Activated CD4-positive, alpha-beta T cell treated with anti-CD3 and anti-CD28 coated beads for 36 hours (primary cell): ENCODE measurements at regions not wholly inside any gene's neighbourhood (a gene's known extent, or its start where the extent isn't known, plus 50 kb on each side); places are given as distances from the start of the nearest gene placed in this dataset.
"Not testable (repeated sequence)": the region's sequence is repeated elsewhere in the genome, so short reads cannot be mapped to it uniquely, and the experiment has no call there.

Source experiments
- ATAC-seq: fragments of 200-7000 bp; cut with Tn5 transposase; one replicate; pipeline ENCODE4 v1.10.0; 2021; ENCODE audit warnings: mild to moderate bottlenecking, moderate library complexity
- CTCF ChIA-PET: fragments of 350-600 bp; sonication (Branson Sonifier 250); formaldehyde crosslinking; loops from one replicate; lab custom pipeline; 2021; ENCODE audit warnings: antibody characterized with exemption; lab: Charles Lee
- POLR2A ChIA-PET: fragments of 350-600 bp; sonication (Branson Sonifier 250); formaldehyde crosslinking; loops from one replicate; lab custom pipeline; 2021; ENCODE audit warnings: antibody characterized with exemption, inconsistent platforms; lab: Charles Lee
- DNase-seq: peaks from one replicate; pipeline ENCODE4 v3.0.0-alpha.2; 2020
- H3K27ac Mint-ChIP-seq: one replicate; pipeline ENCODE4 v1.8.0; 2021; ENCODE audit warnings: mixed read lengths
- H3K27me3 Mint-ChIP-seq: one replicate; pipeline ENCODE4 v1.8.0; 2021; ENCODE audit warnings: mixed read lengths
- H3K36me3 Mint-ChIP-seq: one replicate; pipeline ENCODE4 v1.8.0; 2021; ENCODE audit warnings: low read depth, mixed read lengths
- H3K4me1 Mint-ChIP-seq: one replicate; pipeline ENCODE4 v1.8.0; 2021; ENCODE audit warnings: mixed read lengths
- H3K4me3 Mint-ChIP-seq: one replicate; pipeline ENCODE4 v1.8.0; 2021; ENCODE audit warnings: mild to moderate bottlenecking, moderate library complexity, mixed read lengths
- H3K9me3 Mint-ChIP-seq: one replicate; pipeline ENCODE4 v1.8.0; 2021; ENCODE audit warnings: low read depth, mixed read lengths
- intact Hi-C, 2 experiments: fragments of 100-400 bp; cut with DNase I in 1 of 2; cut with micrococcal nuclease in 1 of 2; formaldehyde crosslinking; loops; one replicate each; pipeline versions ENCODE4 v1.14.2 to v1.15.1; 2022 to 2024; cut with DNase I, micrococcal nuclease

- Mint-ChIP-seq H3K27me3 (peaks cover 80% of the 10 kb centered on the region), H3K36me3 (no peaks in the 10 kb centered on the region), H3K9me3 (no peaks in the 10 kb centered on the region), H3K27ac (no peak overlapping the region), H3K4me3 (no peak overlapping the region), H3K4me1 (peaks cover 30% of the 10 kb centered on the region)
- ATAC-seq (no peak), DNase-seq (no peak)
- CTCF ChIA-PET: interaction anchor here (0.5 to 2.4 kb wide), 25 partner anchors 9 to 1641 kb away, joined by 3 to 11 read pairs (median 4); no protein-coding TSS in a partner anchor
- POLR2A ChIA-PET: no interaction called here
- intact Hi-C loops: loop anchor here (5.0 to 10.0 kb wide), 6 partner anchors 153 to 1623 kb away; no protein-coding TSS in a partner anchor
Observed at GRCh38 chr7:155378959-155379871, 78.7 kb upstream of the EN2 start.

- no peaks in the 10 kb centered on the region for H3K9me3 Mint-ChIP-seq
- DNase-seq (peak; percentile 89), ATAC-seq (peak; percentile 94)
- no peaks in the 10 kb centered on the region for H3K36me3 Mint-ChIP-seq
- intact Hi-C loops: loop anchor here (1.0 to 5.0 kb wide), 5 partner anchors 128 to 427 kb away; no protein-coding TSS in a partner anchor
- CTCF ChIA-PET: interaction anchor here (0.5 to 2.4 kb wide), 31 partner anchors 8 to 467 kb away, joined by 3 to 11 read pairs (median 4); no protein-coding TSS in a partner anchor
- POLR2A ChIA-PET: interaction anchor here (0.6 kb wide), 2 partner anchors 35 to 175 kb away, joined by 3 to 4 read pairs; no protein-coding TSS in a partner anchor
- H3K27ac Mint-ChIP-seq: no peak overlapping the region
- no peak overlapping the region for H3K4me3 Mint-ChIP-seq
- H3K27me3 Mint-ChIP-seq: peaks cover 79% of the 10 kb centered on the region
- H3K4me1 Mint-ChIP-seq: peaks cover 23% of the 10 kb centered on the region
Observed at GRCh38 chr7:155380221-155380861, 77.6 kb upstream of the EN2 start.

DNA sequence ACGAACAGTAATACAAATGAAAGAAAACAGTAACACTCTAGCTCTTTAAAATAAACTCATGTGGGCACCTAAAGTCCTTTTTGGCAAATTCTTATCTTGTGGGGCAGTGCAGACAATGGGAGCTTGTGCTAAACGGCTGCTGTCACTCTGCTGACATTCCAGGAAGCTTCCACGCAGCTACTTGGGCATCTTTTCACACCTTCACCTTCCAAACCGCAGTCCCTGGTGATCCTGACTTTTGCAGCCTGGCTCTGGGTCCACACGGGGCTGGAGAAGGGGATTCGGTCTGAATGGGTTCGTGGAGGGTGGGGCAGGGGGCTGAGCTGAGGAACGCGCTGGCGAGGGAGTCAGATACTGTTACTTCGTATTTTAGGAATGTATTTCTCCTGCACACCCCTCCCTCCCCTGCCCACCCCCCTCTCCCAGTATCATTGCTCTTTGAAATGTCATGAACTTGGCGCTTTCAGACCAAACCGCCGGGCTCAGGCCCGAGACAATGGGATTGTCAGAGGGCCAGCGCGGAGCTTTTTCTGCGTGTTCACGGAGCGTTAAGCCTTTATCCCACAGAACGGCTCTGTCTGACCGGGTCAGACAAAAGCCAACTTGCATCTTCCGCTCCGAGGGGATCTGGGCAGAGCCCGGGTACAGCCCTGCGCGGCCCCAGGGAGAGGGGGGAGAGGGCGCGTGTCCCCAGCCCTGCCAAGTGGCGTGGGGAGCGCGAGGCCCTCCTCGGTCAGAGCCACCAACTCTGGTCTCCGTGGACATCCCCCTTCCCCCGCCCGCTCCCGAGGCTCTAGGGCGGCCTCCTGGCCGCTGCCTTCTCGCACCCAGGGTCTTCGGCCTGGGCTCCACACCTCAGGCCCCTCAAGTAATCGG, 76.7 kb upstream of the EN2 start:
- peaks cover 73% of the 10 kb centered on the region for H3K27me3 Mint-ChIP-seq
- ChIA-PET CTCF (interaction anchor here (0.5 to 2.4 kb wide), 17 partner anchors 9 to 467 kb away, joined by 3 to 11 read pairs (median 4); no protein-coding TSS in a partner anchor), POLR2A (interaction anchor here (0.6 kb wide), 2 partner anchors 36 to 176 kb away, joined by 3 to 4 read pairs; no protein-coding TSS in a partner anchor)
- H3K4me3 Mint-ChIP-seq: no peak overlapping the region
- H3K27ac Mint-ChIP-seq: no peak overlapping the region
- DNase-seq (no peak), ATAC-seq (no peak)
- no peaks in the 10 kb centered on the region for H3K9me3 Mint-ChIP-seq
- intact Hi-C loops: loop anchor here (1.0 to 5.0 kb wide), 5 partner anchors 128 to 426 kb away; no protein-coding TSS in a partner anchor
- peaks cover 15% of the 10 kb centered on the region for H3K4me1 Mint-ChIP-seq
- no peaks in the 10 kb centered on the region for H3K36me3 Mint-ChIP-seq

DNA sequence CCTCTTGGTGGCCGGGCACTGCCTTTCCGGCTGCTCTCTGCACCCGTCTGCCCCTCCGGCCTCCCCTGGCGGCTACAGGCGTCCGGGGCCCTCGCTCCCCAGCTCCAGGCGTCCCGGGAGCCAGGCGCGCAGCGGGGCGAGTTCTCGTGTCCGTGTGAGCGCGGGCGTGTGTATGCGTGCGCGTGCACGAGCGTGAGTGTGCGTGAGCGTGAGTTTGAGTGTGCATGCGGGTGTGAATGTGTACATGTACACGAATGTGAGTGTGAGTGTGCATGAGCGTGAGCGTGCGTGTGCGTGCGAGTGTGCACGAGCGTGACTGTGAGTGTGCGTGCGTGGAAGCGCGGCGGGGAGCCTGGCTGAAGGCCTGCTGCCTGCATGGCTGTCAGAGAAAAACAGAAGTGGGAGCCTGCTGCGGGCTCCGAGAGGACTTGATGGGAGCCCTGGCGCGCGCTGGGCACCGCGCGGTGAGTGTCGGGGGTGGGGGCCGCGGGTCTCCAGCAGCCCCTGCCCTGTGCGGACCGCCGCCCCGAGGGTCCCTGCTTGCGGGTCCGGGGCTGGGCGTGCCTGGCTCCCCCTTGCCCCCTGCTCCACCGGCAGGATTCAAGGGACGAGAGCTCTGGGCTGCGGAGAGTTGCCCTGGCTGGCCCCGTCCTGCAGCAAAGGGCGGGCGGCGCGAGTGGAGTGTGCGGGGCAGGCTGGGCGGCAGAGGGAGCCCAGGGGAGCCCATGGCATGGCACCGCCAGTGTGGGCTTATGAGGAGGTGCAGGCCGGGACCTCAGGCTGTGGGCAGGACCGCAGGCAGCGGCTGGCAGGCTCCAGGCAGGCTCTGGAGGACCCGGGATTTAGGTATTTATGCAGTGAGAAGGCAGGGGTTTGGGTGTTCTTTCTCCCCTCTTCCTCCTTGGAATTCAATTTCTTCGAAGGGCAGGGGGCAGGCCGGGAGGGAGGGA, 75.8 kb upstream of the EN2 start:
- ATAC-seq: no peak
- ChIA-PET POLR2A (no interaction called here), CTCF (interaction anchor here (0.6 to 1.1 kb wide), 3 partner anchors 74 to 353 kb away, joined by 3 to 5 read pairs (median 4); no protein-coding TSS in a partner anchor)
- intact Hi-C loops: loop anchor here (2.0 to 5.0 kb wide), 3 partner anchors 127 to 425 kb away; no protein-coding TSS in a partner anchor
- peak overlapping the region; percentile 13 for H3K27ac Mint-ChIP-seq
- H3K36me3 Mint-ChIP-seq: no peaks in the 10 kb centered on the region
- H3K4me3 Mint-ChIP-seq: no peak overlapping the region
- no peaks in the 10 kb centered on the region for H3K9me3 Mint-ChIP-seq
- peaks cover 72% of the 10 kb centered on the region for H3K27me3 Mint-ChIP-seq
- H3K4me1 Mint-ChIP-seq: peaks cover 13% of the 10 kb centered on the region
- no peak for DNase-seq

GRCh38 chr7:155382802-155383171, 75.1 kb upstream of the EN2 start:
- Mint-ChIP-seq H3K4me3 (no peak overlapping the region), H3K36me3 (no peaks in the 10 kb centered on the region), H3K9me3 (no peaks in the 10 kb centered on the region), H3K27ac (no peak overlapping the region), H3K4me1 (peaks cover 13% of the 10 kb centered on the region), H3K27me3 (peaks cover 72% of the 10 kb centered on the region)
- POLR2A ChIA-PET: no interaction called here
- intact Hi-C loops: loop anchor here in 1 of 2 experiments (5.0 kb wide), 2 partner anchors 385 to 425 kb away; no protein-coding TSS in a partner anchor
- CTCF ChIA-PET: interaction anchor here (0.6 to 1.2 kb wide), 2 partner anchors 10 to 73 kb away, joined by 3 to 4 read pairs; no protein-coding TSS in a partner anchor
- no peak for DNase-seq
- no peak for ATAC-seq

- Mint-ChIP-seq H3K27me3 (peaks cover 69% of the 10 kb centered on the region), H3K27ac (no peak overlapping the region), H3K4me1 (peaks cover 13% of the 10 kb centered on the region), H3K36me3 (no peaks in the 10 kb centered on the region), H3K9me3 (no peaks in the 10 kb centered on the region), H3K4me3 (no peak overlapping the region)
- CTCF ChIA-PET: interaction anchor here (0.6 to 1.2 kb wide), 3 partner anchors 10 to 28 kb away, joined by 3 to 5 read pairs (median 4); no protein-coding TSS in a partner anchor
- no peak for ATAC-seq
- no peak for DNase-seq
- intact Hi-C loops: loop anchor here in 1 of 2 experiments (5.0 kb wide), 2 partner anchors 383 to 423 kb away; no protein-coding TSS in a partner anchor
- POLR2A ChIA-PET: no interaction called here
Observed at GRCh38 chr7:155383756-155384491, 74.0 kb upstream of the EN2 start.

DNA sequence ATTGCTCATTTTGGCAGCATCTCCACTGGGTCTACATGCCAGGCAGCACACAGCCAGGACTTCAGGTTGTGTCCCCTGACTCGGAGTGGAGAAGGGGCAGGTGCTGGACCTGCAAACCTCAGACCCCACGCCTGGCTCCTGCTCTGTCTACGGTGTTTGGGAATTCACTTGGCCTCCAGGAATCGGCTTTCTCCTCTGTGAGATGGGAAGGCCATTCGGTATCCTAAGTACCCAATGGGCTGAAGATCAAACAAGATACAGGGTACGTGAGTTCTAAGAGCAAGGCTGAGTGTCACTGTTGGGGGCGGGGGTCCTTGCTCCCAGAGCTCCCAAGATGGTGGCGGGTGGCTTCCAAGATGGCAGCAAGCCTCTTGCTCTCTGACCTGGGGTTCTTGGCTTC, 73.2 kb upstream of the EN2 start:
- Mint-ChIP-seq H3K36me3 (no peaks in the 10 kb centered on the region), H3K4me1 (peaks cover 13% of the 10 kb centered on the region), H3K27ac (no peak overlapping the region), H3K27me3 (peaks cover 64% of the 10 kb centered on the region), H3K9me3 (no peaks in the 10 kb centered on the region), H3K4me3 (no peak overlapping the region)
- intact Hi-C loops: loop anchor here in 1 of 2 experiments (5.0 kb wide), 2 partner anchors 383 to 423 kb away; no protein-coding TSS in a partner anchor
- POLR2A ChIA-PET: no interaction called here
- DNase-seq (no peak), ATAC-seq (no peak)
- CTCF ChIA-PET: no interaction called here

DNA sequence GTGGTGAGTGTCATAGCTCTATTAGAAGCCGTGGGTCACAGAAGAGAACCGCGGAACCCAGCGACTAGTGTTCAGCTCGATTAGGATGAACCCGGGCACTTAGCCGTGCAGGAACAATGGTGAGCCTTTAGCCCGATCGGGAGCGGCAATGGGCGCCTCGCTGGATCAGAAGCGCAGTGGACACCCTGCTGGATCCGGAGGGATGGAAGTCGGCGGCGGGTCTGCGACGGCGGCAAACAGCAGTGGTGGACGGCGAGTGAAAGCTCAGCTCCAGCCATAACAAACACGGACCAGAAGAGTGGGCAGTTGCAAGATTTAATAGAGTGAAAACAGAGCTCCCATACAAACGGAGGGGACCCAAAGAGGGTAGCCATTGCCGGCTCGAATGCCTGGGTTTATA, 72.7 kb upstream of the EN2 start:
- peaks cover 59% of the 10 kb centered on the region for H3K27me3 Mint-ChIP-seq
- H3K9me3 Mint-ChIP-seq, DNase-seq, H3K36me3 Mint-ChIP-seq, intact Hi-C loops, H3K4me3 Mint-ChIP-seq, H3K27ac Mint-ChIP-seq, ATAC-seq, CTCF ChIA-PET, POLR2A ChIA-PET: not testable (repeated sequence)
- H3K4me1 Mint-ChIP-seq: peaks cover 13% of the 10 kb centered on the region

GRCh38 chr7:155386608-155387007, 71.3 kb upstream of the EN2 start:
- peaks cover 54% of the 10 kb centered on the region for H3K27me3 Mint-ChIP-seq
- no peak overlapping the region for H3K4me3 Mint-ChIP-seq
- ATAC-seq (no peak), DNase-seq (no peak)
- POLR2A ChIA-PET: no interaction called here
- CTCF ChIA-PET: no interaction called here
- H3K27ac Mint-ChIP-seq: no peak overlapping the region
- H3K36me3 Mint-ChIP-seq: no peaks in the 10 kb centered on the region
- peaks cover 4% of the 10 kb centered on the region for H3K4me1 Mint-ChIP-seq
- intact Hi-C loops: no loop called here
- no peaks in the 10 kb centered on the region for H3K9me3 Mint-ChIP-seq
